D721Med (cell line): ENCODE measurements at regions not wholly inside any gene's neighbourhood (a gene's known extent, or its start where the extent isn't known, plus 50 kb on each side); places are given as distances from the start of the nearest gene placed in this dataset.

Experiments
- DNase-seq: peaks from one replicate; pipeline ENCODE4 v3.0.0; 2011; ENCODE audit warnings: low spot score; ENCODE audit not compliant: insufficient read length
- FAIRE-seq: peaks from 2 replicates; lab custom pipeline; 2011; peaks lifted over from hg19 to GRCh38; lab: Jason Lieb, UNC
- TF ChIP-seq, protein P1 (sequence below): IDR thresholded peaks from 2 replicates; pipeline ENCODE4 v1.5.1; 2012; ENCODE audit warnings: mild to moderate bottlenecking, control low read depth; ENCODE audit not compliant: insufficient read depth; ENCODE audit errors: missing control alignments

DNA sequence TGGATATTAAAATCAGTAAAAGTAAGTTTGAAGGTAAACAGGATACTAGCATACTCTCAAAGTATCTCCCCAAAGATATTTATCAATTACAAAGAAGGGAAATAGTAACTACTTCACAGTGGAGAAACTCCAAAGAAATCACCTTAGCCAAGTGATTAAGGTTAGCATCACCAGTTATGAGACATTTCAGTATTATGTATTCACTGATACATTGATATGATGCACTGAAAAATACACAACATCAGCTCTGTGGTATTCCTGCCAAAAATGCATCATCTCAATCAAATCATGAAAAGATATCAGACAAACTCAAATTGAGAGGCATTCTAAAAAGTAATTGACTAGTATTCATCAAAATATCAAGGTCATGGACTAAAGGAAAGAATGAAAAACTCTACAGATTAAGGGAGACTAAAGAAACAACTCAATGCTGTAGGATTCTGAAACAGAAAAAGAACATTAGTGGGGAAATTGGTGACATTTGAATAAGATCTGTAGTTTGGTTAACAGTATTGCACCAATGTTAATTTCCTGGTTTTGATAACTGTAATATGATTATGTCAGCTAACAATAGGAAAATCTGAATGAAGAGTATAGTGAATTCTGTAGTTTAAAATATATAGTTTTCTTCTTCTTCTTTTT lies 215.4 kb downstream of the UACA start:
- DNase-seq: no peak
- no peak for FAIRE-seq
- TF ChIP-seq, protein P1, sequence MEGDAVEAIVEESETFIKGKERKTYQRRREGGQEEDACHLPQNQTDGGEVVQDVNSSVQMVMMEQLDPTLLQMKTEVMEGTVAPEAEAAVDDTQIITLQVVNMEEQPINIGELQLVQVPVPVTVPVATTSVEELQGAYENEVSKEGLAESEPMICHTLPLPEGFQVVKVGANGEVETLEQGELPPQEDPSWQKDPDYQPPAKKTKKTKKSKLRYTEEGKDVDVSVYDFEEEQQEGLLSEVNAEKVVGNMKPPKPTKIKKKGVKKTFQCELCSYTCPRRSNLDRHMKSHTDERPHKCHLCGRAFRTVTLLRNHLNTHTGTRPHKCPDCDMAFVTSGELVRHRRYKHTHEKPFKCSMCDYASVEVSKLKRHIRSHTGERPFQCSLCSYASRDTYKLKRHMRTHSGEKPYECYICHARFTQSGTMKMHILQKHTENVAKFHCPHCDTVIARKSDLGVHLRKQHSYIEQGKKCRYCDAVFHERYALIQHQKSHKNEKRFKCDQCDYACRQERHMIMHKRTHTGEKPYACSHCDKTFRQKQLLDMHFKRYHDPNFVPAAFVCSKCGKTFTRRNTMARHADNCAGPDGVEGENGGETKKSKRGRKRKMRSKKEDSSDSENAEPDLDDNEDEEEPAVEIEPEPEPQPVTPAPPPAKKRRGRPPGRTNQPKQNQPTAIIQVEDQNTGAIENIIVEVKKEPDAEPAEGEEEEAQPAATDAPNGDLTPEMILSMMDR: no peak

DNA sequence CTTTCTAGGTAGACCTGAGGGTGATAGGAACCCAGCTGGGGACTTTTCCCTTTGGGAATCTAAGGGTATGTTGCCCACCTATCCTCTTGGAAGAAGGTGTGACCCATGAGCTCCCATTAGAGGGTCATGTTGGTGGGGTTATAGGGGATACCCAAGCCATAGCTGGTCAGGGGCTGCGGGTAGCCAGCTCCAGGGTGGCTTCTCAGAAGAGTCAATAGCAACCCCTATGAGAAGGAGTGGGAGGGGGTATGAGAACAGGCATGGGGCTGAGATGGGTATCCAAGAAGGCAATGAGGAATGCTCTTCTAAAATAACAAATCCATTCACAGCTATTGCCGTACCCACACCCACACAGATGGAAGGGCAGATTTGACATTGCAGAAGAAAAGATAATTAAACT lies 217.8 kb downstream of the UACA start:
- TF ChIP-seq, protein P1: no peak
- no peak for DNase-seq
- no peak for FAIRE-seq

DNA sequence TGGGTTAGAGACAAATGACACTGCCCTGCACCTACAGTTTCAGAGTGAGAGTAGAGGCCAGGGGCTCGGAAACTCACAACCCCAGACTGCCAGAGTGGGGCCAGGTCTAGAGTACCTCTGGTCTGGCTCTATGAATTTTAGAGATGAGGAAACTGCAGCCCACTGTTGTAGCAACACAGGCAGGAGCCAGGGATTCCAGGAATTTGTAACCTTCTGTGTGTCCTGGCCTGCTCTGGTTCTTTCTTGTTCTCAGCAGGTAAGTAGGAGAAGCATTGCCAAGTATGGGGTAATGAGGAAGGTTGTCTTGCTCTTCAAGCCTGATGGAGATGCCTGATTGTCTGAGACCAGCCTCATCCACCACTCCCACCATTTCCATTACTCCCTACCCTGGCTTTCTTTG lies 221.8 kb downstream of the UACA start:
- DNase-seq: no peak
- TF ChIP-seq, protein P1: no peak
- no peak for FAIRE-seq

DNA sequence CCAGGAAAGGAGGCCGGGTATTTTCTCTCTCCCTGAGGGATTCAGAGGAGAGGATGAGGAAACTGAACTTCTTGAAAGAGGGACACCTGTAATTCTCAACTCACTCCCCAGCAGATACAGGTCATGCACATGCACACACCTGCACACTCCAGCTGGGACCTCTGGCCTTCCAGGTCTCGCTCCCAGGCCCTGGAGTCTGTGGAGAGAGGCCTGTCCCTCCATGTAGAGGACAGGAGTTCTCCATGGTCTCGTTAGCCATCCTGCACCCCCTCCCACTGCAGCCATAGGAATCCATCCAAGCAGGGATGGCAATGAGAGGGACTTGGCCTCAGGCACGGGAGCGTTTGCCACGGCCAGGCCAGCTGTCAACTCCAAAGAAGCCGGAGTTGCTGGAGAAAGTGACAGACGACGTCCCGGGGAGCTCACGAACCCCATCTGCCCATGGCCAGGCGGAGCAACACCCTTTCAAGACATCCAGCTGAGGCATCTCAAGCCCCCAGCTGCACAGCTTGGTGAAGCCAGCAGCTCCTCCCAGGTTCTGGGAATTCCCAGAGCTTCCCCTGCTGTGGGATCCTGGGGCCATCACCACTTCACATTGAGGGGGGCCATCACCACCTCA lies 223.3 kb downstream of the UACA start:
- FAIRE-seq (no peak), DNase-seq (no peak)
- TF ChIP-seq, protein P1: no peak

DNA sequence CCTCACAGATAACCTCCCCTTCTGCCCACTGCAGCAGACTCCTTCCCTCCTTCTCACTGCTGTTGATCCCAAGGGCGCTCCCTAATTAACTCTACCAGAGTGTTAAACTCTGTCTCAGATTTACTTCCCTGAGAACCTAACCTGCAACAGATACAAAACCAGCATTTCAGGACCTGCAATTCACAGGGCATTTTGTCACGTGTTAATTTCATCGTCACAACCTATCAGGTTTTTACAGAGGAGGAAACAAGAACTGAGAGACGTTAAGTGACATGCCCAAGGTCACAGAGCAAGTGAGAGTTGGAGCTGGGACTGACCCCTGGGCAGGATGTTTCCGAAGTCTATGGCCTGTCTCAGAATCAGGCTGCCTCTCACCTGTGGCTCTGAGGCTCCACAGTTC lies 223.9 kb downstream of the UACA start:
- TF ChIP-seq, protein P1: no peak
- DNase-seq (no peak), FAIRE-seq (no peak)

DNA sequence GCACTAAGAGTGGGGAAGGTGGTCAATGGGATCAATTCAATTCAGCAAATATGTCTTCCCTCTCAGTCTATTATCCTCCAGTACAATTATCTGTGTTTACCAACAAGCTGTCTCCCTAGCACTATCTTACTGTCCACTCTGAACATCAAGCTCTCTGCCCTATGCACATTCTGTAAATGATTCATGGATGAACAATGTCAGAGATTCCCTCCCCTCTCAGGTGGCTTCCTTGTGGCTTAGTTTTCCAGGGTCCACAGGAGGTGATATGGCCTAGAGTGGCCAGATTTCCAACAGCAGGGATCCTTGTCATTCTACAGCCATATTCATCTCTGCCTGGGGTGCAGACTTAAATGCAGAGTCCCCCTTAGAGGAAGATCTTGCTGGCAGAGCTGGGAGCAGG lies 225.1 kb downstream of the UACA start:
- no peak for FAIRE-seq
- DNase-seq: no peak
- TF ChIP-seq, protein P1: no peak

DNA sequence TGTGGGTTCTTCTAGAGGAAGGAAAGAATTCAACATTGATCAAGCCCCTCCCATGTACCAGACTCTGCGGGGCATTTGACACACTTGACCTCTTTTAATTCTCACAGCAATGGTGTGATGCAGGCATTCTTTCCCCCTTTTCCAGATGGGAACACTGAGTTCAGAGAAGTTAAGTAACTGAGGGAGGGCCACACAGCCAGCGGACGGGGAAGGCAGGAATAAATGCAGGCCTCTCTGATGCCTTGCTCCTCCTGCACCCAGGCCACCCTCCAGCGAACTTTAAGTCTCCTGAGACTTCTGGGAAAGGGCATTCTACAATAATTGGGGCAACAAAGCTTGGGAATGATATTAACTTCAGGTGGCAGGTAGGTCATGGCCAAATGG lies 227.4 kb downstream of the UACA start:
- FAIRE-seq (no peak), DNase-seq (no peak)
- TF ChIP-seq, protein P1: no peak
